Activated CD4-positive, CD25-positive, alpha-beta regulatory T cell treated with anti-CD3 and anti-CD28 coated beads, Interleukin-2, amount 50 U/mL, for 24 hours (primary cell): ENCODE measurements at regions not wholly inside any gene's neighbourhood (a gene's known extent, or its start where the extent isn't known, plus 50 kb on each side); places are given as distances from the start of the nearest gene placed in this dataset.
"Not testable (repeated sequence)": the region's sequence is repeated elsewhere in the genome, so short reads cannot be mapped to it uniquely, and the experiment has no call there.

Experiments used
- ATAC-seq, 2 donors: fragments of 150-1000 bp; cut with Tn5 transposase; one replicate each; pipeline ENCODE4 v1.10.0; 2021; ENCODE audit warnings: mild to moderate bottlenecking in 1 of 2, moderate library complexity in 1 of 2

- ATAC-seq: no peak
Observed at GRCh38 chr2:58731488-58731869, 490.4 kb upstream of the FANCL start.

GRCh38 chr2:58730764-58731487 is 489.8 kb upstream of the FANCL start:
- no peak for ATAC-seq

GRCh38 chr2:58727981-58728656 is 487.0 kb upstream of the FANCL start:
- ATAC-seq: no peak

- no peak for ATAC-seq
Observed at GRCh38 chr2:58721912-58722591, 480.9 kb upstream of the FANCL start.

GRCh38 chr2:58720770-58721697 is 479.9 kb upstream of the FANCL start:
- ATAC-seq: no peak

- no peak for ATAC-seq
Observed at GRCh38 chr2:58720033-58720769, 479.1 kb upstream of the FANCL start.

- ATAC-seq: no peak
Observed at GRCh38 chr2:58715344-58715743, 474.2 kb upstream of the FANCL start.

GRCh38 chr2:58714238-58714637 is 473.1 kb upstream of the FANCL start:
- no peak for ATAC-seq

GRCh38 chr2:58710795-58711279 is 469.7 kb upstream of the FANCL start:
- no peak for ATAC-seq

- no peak for ATAC-seq
Observed at GRCh38 chr2:58709687-58710354, 468.7 kb upstream of the FANCL start.

- no peak for ATAC-seq
Observed at GRCh38 chr2:58709274-58709673, 468.1 kb upstream of the FANCL start.

GRCh38 chr2:58708565-58708964 is 467.4 kb upstream of the FANCL start:
- no peak for ATAC-seq

- no peak for ATAC-seq
Observed at GRCh38 chr2:58702302-58702885, 461.3 kb upstream of the FANCL start.

- no peak for ATAC-seq
Observed at GRCh38 chr2:58701688-58702301, 460.7 kb upstream of the FANCL start.

GRCh38 chr2:58700591-58700990 is 459.5 kb upstream of the FANCL start:
- ATAC-seq: no peak

GRCh38 chr2:58699411-58699810 is 458.3 kb upstream of the FANCL start:
- ATAC-seq: no peak

- ATAC-seq: no peak
Observed at GRCh38 chr2:58698620-58699019, 457.5 kb upstream of the FANCL start.

GRCh38 chr2:58694114-58694513 is 453.0 kb upstream of the FANCL start:
- ATAC-seq: not testable (repeated sequence)

- ATAC-seq: not testable (repeated sequence)
Observed at GRCh38 chr2:58691041-58691440, 449.9 kb upstream of the FANCL start.

GRCh38 chr2:58688813-58689212 is 447.7 kb upstream of the FANCL start:
- no peak for ATAC-seq
